Spleen (tissue), 11 donors: ENCODE measurements at regions not wholly inside any gene's neighbourhood (a gene's known extent, or its start where the extent isn't known, plus 50 kb on each side); places are given as distances from the start of the nearest gene placed in this dataset.

ENCODE experiments used
- DNase-seq: peaks from one replicate; pipeline ENCODE4 v3.0.0-alpha.2; 2020
- H3K27ac ChIP-seq, 8 donors: fragments of 200-600 bp; sonication (generic) in 7 of 8; 1 replicate in 4 of 8; 2 replicates in 4 of 8; pipeline versions ENCODE4 v1.5.0 to v1.8.0; 2016 to 2021; ENCODE audit warnings: inconsistent platforms in 4 of 8, mild to moderate bottlenecking in 4 of 8, moderate library complexity in 1 of 8
- H3K27me3 ChIP-seq, 7 donors: fragments of 200-600 bp; sonication (generic) in 6 of 7; replicated peaks in 1 of 7; 1 replicate in 4 of 7; 2 replicates in 3 of 7; pipeline versions ENCODE4 v1.5.0 to v1.8.0; 2016 to 2021; ENCODE audit warnings: inconsistent platforms in 3 of 7, mild to moderate bottlenecking in 1 of 7
- H3K36me3 ChIP-seq, 6 donors: fragments of 200-600 bp; sonication (generic) in 5 of 6; 1 replicate in 4 of 6; 2 replicates in 2 of 6; pipeline versions ENCODE4 v1.5.0 to v1.8.0; 2016 to 2021; ENCODE audit warnings: inconsistent platforms in 2 of 6
- H3K4me1 ChIP-seq, 6 donors: fragments of 200-600 bp; sonication (generic) in 5 of 6; 1 replicate in 3 of 6; 2 replicates in 3 of 6; pipeline versions ENCODE4 v1.5.0 to v1.8.0; 2016 to 2021; ENCODE audit warnings: inconsistent platforms in 3 of 6
- H3K4me3 ChIP-seq, 8 donors: fragments of 200-600 bp; sonication (generic) in 7 of 8; 1 replicate in 4 of 8; 2 replicates in 4 of 8; pipeline versions ENCODE4 v1.5.0 to v1.8.0; 2016 to 2021; ENCODE audit warnings: inconsistent platforms in 4 of 8, mild to moderate bottlenecking in 4 of 8, moderate library complexity in 2 of 8
- H3K9me3 ChIP-seq, 8 donors: fragments of 200-600 bp; sonication (generic) in 7 of 8; 1 replicate in 4 of 8; 2 replicates in 4 of 8; pipeline versions ENCODE4 v1.5.0 to v1.8.0; 2016 to 2021; ENCODE audit warnings: inconsistent platforms in 4 of 8
- POLR2A ChIP-seq, 3 donors: fragments of 450-650 bp; IDR thresholded peaks; one replicate each; pipeline ENCODE4 v1.5.1; 2017; ENCODE audit warnings: antibody characterized with exemption in 3 of 3, mild to moderate bottlenecking in 1 of 3
- POLR2AphosphoS5 ChIP-seq, 3 donors: sonication (generic); formaldehyde crosslinking; IDR thresholded peaks; one replicate each; pipeline ENCODE4 v1.5.1; 2017; ENCODE audit warnings: antibody characterized with exemption in 3 of 3
- WGBS, 5 donors: extraction: QIAGEN DNeasy Blood & Tissue Kit in 3 of 5; methylation state at CpG; one replicate each; pipeline versions ENCODE4 v1.1.5 to v1.1.7; 2013 to 2018; 5-methylcytosine and 5-hydroxymethylcytosine counted together
- intact Hi-C: fragments of 100-400 bp; cut with DNase I; formaldehyde crosslinking; loops from one replicate; pipeline ENCODE4 v1.15.0; 2023; ENCODE audit warnings: low total_unique reads
- TF ChIP-seq, protein P1 (sequence below), 11 experiments: fragments of 200-600 bp in 7 of 11; fragments of 450-650 bp in 4 of 11; sonication (generic) in 4 of 11; IDR thresholded peaks in 8 of 11; conservative IDR thresholded peaks in 3 of 11; 1 replicate in 7 of 11; 2 replicates in 4 of 11; pipeline versions ENCODE4 v1.4.0 to v1.8.0; 2016 to 2021; ENCODE audit warnings: antibody characterized with exemption in 11 of 11, inconsistent platforms in 4 of 11, mild to moderate bottlenecking in 1 of 11
- donor health status: healthy with polysubstance abuse.
- donor health status: DM: no; HTN: no; CAD: no; lungs with moderate emphysema.
- donor health status: DM: no; HTN: no; CAD: no.
- donor health status: Bipolar disorder and iron deficiency.
- donor health status: healthy.
- donor health status: DM: no; HTN: no; CAD: no.
- donor health status: DM: yes; HTN: yes; CAD: no.

DNA sequence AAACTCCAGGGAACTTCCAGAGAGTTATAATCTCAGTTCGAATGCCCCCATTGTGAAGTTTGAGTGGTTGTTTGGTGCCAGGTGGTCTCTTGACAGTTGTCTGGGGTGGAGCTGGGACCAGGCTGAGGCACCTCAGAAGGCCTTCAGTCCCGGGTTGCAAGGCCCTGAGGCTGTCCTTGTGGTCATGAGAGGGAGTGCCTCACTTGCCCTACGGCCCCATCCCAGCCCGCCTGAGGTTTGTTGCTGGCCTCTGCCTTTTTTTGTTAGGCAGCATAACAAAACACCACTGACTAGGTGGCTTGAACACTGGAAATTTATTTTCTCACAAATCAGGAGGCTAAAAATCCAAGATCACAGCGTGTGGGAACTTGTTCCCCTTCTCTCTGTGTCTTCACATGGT, 73.0 kb upstream of the PAPPA start:
- H3K9me3 ChIP-seq: no peaks in the 10 kb centered on the region
- no peaks in the 10 kb centered on the region for H3K4me1 ChIP-seq
- TF ChIP-seq, protein P1, sequence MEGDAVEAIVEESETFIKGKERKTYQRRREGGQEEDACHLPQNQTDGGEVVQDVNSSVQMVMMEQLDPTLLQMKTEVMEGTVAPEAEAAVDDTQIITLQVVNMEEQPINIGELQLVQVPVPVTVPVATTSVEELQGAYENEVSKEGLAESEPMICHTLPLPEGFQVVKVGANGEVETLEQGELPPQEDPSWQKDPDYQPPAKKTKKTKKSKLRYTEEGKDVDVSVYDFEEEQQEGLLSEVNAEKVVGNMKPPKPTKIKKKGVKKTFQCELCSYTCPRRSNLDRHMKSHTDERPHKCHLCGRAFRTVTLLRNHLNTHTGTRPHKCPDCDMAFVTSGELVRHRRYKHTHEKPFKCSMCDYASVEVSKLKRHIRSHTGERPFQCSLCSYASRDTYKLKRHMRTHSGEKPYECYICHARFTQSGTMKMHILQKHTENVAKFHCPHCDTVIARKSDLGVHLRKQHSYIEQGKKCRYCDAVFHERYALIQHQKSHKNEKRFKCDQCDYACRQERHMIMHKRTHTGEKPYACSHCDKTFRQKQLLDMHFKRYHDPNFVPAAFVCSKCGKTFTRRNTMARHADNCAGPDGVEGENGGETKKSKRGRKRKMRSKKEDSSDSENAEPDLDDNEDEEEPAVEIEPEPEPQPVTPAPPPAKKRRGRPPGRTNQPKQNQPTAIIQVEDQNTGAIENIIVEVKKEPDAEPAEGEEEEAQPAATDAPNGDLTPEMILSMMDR (IDR thresholded peaks at IDR 0.05 in 8 of 11, conservative IDR thresholded peaks at IDR 0.05 in 3 of 11): no peak
- TF ChIP-seq POLR2A (IDR thresholded peaks at IDR 0.05) (no peak), POLR2AphosphoS5 (IDR thresholded peaks at IDR 0.05) (no peak)
- H3K4me3 ChIP-seq: no peak overlapping the region
- no peaks in the 10 kb centered on the region for H3K27me3 ChIP-seq
- H3K36me3 ChIP-seq: no peaks in the 10 kb centered on the region
- no peak overlapping the region for H3K27ac ChIP-seq
- DNase-seq: no peak
- 61 to 70% (median 65%) methylated on average over 5 of the region's 5 CpGs for WGBS, 5 donors
- intact Hi-C loops: no loop called here

DNA sequence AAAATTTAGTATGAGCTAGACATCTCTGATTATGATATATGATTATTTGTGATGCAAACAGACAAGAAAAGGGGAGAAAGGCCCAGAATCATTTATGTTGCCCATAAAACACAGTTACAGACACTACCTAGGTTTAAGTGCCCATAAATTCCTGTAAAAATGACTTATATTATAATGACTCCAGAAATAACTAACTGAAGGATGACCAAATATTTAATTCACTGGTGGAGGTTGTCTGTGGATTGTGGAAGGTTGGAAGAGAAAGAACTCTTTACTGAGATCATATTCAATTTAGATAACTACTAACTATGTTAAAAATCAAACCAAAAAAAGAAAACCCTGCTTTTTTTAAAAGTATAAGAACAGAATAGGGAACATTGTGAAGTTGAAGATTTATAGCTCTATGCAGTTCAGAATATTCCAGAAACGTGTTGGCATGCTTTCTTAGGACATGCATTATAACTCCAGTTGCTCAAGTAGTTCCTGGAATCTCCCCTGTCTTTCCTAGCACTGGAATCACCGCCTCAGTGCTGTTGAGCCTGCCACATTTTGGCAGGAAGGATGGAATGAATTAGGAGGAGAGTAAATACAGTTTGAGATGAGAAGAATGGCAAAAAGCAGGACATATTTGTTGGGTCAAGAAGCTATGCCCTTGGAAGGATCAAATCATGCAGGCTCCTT, 72.0 kb upstream of the PAPPA start:
- Histone ChIP-seq H3K9me3 (no peaks in the 10 kb centered on the region), H3K36me3 (no peaks in the 10 kb centered on the region), H3K4me1 (no peaks in the 10 kb centered on the region), H3K4me3 (no peak overlapping the region), H3K27ac (no peak overlapping the region), H3K27me3 (no peaks in the 10 kb centered on the region)
- 39 to 51% (median 43%) methylated on average over 2 of the region's 2 CpGs for WGBS, 5 donors
- TF ChIP-seq POLR2A (IDR thresholded peaks at IDR 0.05) (no peak), POLR2AphosphoS5 (IDR thresholded peaks at IDR 0.05) (no peak)
- TF ChIP-seq, protein P1 (IDR thresholded peaks at IDR 0.05 in 8 of 11, conservative IDR thresholded peaks at IDR 0.05 in 3 of 11): no peak
- DNase-seq: no peak
- intact Hi-C loops: no loop called here

DNA sequence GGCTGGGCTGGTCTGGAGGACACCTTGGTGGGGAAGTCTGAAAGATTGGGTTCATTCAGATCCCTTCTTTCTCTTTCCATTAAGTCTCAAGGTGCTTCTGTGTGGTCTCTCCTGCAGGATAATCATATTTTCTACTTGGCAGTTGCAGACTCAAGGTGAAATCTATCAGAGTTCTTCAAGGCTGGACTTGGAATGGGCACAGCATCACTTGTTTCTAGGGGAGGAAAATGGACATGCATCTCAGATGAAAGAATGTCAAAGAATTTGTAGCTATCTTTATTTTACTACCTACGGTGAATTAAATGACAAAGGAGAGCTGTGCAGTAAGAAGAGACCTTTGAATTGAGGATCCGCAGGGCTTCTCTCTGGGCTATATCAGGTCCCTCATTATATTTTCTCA, 69.8 kb upstream of the PAPPA start:
- H3K27ac ChIP-seq: no peak overlapping the region
- 82 to 94% (median 89%) methylated on average over 2 of the region's 2 CpGs for WGBS, 5 donors
- no peaks in the 10 kb centered on the region for H3K27me3 ChIP-seq
- DNase-seq: no peak
- H3K4me3 ChIP-seq: no peak overlapping the region
- TF ChIP-seq, protein P1 (IDR thresholded peaks at IDR 0.05 in 8 of 11, conservative IDR thresholded peaks at IDR 0.05 in 3 of 11): no peak
- no peak for TF ChIP-seq POLR2AphosphoS5 (IDR thresholded peaks at IDR 0.05)
- no peak for TF ChIP-seq POLR2A (IDR thresholded peaks at IDR 0.05)
- intact Hi-C loops: no loop called here
- no peaks in the 10 kb centered on the region for H3K9me3 ChIP-seq
- H3K36me3 ChIP-seq: no peaks in the 10 kb centered on the region
- no peaks in the 10 kb centered on the region for H3K4me1 ChIP-seq

DNA sequence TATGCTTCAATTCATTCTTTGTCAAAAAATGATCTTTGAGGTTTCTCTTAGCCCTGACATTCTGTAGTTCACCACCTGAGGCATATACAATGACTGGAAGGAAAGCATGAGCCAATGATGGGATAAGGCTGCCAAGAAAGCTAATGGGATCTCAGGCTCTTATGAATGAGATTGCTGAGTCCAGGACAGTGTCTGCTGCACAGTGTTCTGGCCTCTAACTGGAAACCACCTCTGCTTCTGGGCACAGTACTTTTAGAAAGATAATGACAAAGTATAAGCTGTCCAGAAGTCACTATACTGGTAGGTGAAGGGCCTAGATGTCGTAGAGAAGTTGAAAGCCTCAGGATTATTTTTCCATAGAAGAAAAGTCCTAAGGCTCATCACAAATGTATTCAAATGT, 69.1 kb upstream of the PAPPA start:
- TF ChIP-seq POLR2A (IDR thresholded peaks at IDR 0.05): no peak
- TF ChIP-seq, protein P1 (IDR thresholded peaks at IDR 0.05 in 8 of 11, conservative IDR thresholded peaks at IDR 0.05 in 3 of 11): no peak
- no peak for TF ChIP-seq POLR2AphosphoS5 (IDR thresholded peaks at IDR 0.05)
- Histone ChIP-seq H3K4me1 (no peaks in the 10 kb centered on the region), H3K9me3 (no peaks in the 10 kb centered on the region), H3K4me3 (no peak overlapping the region), H3K27me3 (no peaks in the 10 kb centered on the region), H3K36me3 (no peaks in the 10 kb centered on the region), H3K27ac (no peak overlapping the region)
- intact Hi-C loops: no loop called here
- WGBS, 5 donors: 44 to 80% (median 67%) methylated on average over 1 of the region's 1 CpG
- no peak for DNase-seq
